CD4-positive, alpha-beta T cell treated with Interleukin-10 for 1 hour (primary cell): ENCODE measurements at regions not wholly inside any gene's neighbourhood (a gene's known extent, or its start where the extent isn't known, plus 50 kb on each side); places are given as distances from the start of the nearest gene placed in this dataset.
"Not testable (repeated sequence)": the region's sequence is repeated elsewhere in the genome, so short reads cannot be mapped to it uniquely, and the experiment has no call there.

Source experiments
- DNase-seq: peaks from one replicate; pipeline ENCODE4 v3.0.0-alpha.2; 2020

DNA sequence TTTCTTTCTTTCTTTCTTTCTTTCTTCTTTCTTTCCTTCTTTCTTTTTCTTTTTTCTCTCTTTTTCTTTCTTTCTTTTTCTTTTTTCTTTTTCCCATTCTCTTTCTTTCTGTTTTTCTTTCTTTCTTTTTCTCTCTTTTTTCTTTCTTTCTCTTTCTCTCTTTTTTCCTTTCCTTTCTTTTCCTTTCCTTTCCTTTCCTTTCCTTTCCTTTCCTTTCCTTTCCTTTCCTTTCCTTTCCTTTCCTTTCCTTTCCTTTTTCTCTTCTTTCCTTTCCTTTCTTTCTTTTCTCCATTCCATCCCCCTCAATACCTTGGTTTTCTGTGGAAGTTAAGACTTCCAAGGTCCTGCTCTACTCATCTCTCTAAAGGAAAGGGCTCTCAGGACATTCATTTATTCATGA lies 102.8 kb upstream of the CLNK start:
- DNase-seq, result no peak

DNA sequence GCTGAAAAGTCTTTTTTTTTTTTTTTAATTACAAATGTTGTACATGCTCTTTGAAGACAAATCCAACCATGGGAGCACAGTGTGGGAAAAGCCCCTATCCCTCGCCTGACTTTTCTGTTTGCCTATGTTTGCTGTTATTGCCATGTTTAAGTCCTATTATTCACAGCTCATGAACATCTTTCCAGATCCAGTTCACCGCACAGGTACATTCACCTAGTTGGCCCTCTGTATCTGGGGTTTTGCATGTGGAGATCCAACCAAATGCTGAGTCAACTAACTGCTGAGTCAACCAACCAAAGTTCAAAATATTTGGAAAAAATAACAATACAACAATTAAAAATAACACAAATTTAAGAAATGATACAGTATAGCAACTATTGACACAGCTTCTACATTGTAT lies 100.1 kb upstream of the CLNK start:
- DNase-seq, result no peak

DNA sequence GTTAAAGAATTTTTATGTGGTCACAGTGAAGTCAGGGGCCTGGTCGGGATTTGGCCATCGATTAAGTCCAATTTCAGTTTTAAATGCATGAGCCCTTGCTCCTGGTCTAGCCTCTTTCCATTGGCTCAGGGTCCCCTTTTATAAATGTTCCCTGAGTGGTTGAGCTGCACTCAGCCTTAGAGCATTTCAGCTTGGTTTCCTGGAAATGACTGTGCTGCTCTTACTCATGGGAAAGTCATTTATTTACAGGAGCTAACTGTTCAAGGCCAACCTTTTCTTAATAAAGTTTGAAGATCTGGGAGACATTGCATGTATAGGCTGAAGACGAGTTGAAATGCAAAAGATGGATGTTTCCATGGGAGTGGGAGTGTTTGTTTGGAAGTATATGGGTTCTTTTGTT lies 98.8 kb upstream of the CLNK start:
- no peak for DNase-seq

DNA sequence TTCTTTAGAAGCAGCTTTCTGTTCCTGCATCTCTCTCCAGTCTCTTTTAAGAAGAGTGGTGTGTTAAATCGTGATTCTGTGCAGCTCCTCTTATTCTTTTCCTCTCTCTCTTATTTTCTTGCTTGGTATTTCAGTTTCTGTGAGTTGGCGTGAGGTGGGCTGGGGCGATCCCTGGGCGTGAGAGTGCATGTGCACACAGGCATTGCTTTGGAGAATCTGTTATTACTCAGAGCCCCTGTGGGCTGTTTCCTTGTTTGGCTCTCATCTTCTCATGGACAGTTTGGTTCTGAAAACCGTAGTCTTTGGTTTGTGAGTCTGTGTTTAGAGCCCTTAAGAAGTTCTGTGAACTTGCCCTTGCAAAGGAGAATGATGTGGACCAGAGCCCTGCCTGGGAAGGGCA lies 97.2 kb upstream of the CLNK start:
- no peak for DNase-seq

DNA sequence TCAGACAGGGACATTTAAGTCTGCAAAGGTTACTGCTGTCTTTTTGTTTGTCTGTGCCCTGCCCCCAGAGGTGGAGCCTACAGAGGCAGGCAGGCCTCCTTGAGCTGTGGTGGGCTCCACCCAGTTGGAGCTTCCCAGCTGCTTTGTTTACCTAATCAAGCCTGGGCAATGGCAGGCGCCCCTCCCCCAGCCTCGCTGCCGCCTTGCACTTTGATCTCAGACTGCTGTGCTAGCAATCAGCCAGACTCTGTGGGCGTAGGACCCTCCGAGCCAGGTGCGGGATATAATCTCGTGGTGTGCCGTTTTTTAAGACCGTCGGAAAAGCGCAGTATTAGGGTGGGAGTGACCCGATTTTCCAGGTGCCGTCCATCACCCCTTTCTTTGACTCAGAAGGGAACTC lies 96.2 kb upstream of the CLNK start:
- DNase-seq, result not testable (repeated sequence)

DNA sequence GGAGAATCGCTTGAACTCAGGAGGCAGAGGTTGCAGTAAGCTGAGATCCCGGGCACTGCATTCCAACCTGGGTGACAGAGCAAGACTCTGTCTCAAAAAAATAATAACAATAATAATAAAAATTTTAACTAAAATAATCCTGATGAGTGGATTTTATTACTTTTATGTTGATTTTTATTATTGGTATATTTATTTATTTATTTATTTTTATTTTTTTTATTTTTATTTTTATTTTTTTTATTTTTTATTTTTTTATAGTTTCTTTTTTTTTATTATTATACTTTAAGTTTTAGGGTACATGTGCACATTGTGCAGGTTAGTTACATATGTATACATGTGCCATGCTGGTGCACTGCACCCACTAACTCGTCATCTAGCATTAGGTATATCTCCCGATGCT lies 90.6 kb upstream of the CLNK start:
- not testable (repeated sequence) for DNase-seq

DNA sequence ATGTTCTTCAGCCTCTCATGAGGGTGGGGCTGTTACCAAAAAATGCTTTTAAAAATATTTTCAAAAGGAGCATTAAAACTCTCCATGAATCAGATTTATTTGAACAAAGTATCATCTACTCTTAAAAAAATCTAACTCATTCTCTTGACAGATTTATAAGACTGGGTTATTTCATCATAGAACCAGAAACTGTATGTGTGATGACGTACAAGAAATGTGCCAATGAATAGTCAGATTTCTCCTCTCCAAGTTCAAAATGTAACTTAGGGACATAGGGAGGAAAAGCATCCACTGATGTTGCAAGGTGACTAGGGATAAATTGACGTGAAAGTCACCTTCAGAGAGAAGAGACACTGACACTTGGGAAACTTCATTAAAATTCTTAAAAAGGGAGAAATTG lies 89.1 kb upstream of the CLNK start:
- no peak for DNase-seq

DNA sequence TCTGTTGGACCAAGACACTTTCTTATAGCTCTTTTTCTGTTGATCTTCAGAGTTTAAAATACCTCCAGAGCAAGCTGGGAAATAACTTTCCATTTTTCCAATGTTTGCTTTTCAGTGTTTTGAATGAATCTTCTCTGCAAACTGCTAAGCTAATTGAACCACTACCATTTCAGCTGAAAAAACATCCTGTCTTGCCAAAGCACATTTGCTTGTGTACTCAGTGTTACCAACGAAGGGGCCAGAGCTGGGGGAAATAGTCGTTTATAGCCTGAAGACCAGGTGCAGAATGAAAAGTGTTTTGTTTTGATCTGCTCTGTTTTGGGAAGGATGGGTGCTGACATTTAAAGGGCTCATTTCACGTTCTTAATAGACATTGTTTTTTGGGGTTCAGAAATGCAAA lies 88.4 kb upstream of the CLNK start:
- DNase-seq, result no peak

DNA sequence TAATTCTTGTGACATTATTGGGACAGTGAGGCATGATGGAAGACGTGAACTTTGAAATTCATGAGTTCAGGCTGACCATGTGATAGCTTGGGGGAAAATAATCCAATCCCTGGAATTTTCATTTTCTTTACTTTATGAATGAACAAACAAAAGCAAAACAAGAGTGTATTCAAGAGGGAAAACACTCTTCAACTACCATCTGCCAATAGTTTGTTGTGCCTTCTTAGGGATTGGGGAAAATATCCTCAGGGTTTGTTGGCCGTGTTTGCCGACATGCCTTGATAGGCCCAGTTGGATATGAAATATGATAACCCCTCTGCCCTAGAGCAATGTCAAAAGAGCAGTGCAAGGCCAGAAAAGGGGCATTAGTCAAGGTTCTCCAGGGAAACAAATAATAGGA lies 80.8 kb upstream of the CLNK start:
- DNase-seq, result no peak

DNA sequence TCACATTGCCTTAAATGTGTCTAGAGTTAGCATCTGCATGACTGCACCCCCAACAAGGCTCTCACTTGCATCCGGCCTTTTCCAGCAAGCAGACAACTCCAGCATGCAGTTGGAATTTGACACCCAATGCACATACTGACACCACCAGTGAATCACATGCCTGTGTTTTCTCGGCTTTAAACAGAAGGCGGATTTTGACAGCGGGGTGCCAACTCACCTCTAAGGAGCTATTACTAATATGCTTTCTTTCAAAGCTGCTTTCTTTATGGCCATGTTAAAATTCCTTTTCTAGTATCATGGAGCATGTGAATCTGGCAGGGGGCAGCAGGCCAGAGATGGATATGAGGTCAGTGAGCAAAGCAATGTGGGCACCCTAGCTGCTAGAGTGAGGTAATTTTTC lies 78.0 kb upstream of the CLNK start:
- no peak for DNase-seq

DNA sequence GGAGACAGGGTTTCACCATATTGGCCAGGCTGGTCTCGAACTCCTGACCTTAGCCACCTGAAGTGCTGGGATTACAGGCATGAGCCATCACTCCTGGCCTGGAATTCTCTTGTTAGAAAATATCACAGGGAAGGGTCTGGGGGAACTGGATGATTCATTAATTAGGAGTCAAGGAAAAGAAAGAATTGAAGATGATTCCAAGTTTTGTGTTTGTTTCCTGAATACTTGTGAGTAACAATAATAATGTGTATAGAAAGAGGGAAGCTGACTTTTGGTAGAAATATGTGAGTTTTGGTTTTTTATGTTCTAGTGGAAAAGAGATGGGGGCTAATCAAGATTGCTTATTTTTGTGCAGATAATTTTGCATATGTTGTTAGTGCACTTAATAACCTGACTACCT lies 77.3 kb upstream of the CLNK start:
- DNase-seq, result no peak

DNA sequence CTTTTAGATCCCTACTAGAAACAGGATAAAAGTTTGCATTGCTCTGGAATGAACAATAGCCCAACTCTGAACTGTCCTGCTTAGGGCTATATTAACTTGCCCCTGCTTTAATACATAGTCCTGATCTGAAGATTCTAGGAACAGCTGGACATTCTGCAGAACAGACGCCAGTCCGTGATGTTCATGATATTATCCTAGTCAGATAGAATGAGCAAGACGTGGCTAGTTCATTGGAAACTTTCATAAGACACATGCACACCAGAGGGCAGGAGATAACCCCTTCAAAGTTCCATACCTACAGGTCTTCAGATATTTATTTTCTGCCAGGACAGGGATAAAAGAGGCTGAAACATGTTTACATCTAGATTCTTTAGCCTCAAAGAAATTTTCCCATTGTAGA lies 75.5 kb upstream of the CLNK start:
- no peak for DNase-seq

DNA sequence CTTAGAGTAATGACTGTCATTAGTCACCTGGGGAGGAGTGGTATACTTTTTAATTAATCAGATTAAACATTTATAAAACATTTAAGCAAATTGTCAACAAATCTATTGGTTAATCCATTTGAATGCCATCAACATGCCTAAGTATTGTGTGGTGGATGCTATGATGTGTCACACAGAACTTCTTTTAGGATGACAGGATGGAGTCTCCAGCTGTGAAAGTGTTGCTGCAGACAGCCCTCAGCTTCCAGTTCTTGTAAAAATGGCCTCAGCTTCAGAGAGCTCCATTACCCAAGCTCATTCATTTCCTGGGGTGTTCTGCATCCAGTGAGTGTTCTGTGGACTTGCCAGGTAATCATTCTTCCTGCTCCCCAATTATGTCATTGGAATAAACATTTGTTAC lies 74.3 kb upstream of the CLNK start:
- no peak for DNase-seq

DNA sequence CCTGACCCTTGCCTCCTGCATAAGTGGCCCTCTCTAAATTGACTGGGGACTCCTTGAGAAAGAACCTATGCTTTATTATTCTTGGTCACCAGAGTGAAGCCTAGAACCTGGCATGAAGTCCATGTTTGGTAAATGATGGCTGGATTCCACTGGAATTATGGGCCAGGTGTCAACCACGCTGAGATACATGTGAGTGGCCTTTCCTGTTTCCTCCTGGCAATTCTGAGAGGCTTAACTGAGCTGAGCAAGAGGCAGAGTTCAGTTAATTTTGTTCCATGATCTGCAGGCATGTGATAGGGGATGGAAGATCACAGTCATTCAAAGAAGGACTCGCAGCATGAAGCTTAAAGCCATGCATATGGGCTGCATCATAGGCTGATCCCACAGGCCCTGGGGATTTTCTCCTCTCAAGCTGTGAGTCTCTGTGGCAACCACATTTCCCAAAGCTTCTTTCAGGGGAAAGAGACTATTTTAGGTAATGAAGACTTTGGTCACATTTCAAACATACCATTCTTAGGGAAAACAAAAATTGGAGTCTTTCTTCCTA lies 69.4 kb upstream of the CLNK start:
- DNase-seq, result no peak

DNA sequence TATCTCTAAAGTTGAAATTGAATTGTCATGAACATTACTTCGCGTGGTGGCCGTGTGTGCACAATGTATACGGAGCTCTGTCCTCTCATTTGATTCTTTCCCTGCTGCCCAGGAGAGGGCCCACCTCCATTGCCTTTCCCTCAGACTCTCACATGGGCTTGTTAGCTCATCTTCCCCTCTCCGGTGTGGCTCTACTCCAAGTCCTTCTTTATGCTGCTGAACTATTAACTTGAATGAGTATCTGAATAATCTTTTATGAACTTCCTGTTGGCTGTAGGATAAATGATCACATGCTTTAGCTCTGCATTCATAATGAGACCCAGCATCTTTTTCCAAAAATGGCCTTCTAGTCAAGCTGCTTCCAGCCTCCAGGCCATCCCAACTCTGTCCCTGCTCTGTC lies 68.8 kb upstream of the CLNK start:
- no peak for DNase-seq

DNA sequence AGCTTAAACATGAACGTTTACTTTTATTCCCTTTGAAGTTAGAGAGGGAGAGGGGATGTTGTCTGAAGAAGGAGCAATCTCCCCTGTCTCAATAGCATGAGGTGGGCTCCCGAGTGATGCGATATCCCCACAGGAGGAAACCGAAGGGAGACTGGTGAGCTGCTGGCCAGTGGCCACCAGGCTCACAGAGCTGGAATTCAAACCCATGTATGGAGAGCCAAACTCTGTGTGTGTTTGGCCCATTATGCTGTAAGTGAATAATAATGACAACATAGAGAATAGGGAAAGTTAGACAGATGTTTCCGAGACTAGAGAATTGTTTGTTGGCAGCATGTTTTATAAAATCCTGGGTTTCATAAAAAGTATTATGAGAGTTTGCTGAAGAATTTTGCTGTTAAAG lies 66.1 kb upstream of the CLNK start:
- no peak for DNase-seq

DNA sequence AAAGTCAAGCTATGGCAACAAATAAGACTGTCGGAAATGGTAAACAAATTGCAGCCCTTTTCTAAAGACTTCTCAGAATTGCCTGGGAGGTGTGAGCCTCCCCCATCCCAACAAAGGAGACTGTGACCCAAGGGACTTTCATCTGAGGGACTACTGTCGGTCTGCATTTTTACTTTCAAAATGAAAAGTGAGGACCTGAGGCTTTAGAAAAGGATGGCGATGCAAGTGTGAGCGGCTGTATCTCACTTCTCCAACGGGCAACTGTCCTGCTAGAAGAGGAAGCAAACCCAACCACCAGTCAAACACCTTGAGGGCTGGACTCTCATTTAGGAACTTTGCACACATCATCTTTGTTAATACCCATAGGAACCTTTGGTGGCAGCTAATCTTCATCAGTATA lies 62.6 kb upstream of the CLNK start:
- no peak for DNase-seq

DNA sequence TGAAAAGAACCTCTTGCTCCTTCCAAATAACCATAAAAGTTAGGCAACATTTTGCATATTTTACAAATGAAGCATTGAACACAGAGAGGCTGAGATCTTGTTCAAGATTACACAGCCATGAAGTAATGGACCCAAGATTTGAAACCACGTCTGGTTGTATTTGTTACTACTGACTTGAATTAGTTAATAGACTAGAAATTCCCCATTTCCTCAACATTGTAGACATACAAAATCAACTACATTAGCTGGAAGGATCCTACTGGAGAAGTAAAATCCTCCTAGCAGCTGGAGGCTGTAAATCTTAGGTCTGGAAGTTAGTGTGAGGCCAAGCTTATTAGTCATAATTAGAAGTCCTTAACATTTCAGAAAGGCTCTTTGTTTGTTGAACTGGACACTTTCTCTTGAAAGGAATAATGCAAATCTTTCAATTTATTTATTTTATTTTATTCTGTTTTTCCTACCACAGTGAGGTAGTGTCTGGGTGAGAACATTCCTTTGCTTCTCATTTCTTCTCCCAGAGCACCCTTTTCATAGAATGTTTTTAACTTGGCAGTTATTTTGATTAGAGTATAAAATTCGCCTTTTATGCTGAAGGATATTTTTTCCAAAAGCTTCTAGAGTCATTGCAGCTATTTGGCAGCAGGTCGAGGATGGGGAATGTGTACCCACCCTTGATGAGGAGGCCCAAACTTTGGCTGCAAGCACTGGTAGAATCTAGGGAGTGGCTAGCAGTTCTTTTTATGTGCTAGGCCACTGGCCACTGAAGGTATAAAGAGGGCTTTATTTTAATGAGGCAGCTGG lies 62.0 kb upstream of the CLNK start:
- no peak for DNase-seq

DNA sequence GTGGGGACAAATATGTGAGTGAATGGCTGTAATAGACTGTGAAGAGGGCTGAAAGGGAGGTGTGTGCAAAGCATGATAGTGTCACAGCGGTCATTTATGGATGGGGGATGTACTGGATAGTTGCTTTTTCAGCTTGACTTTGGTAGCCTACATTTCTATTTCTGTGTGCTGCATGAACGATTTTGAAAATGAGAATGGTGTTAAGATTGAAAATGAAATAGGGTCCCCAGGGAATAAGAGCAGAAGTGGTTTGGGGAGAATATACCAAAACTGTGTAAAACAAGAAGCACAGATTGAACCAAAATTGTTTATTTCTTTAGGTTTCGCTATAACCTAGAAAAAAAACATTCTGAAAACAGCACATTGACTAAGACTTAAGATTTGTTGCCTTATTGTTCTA lies 58.8 kb upstream of the CLNK start:
- DNase-seq, result no peak

DNA sequence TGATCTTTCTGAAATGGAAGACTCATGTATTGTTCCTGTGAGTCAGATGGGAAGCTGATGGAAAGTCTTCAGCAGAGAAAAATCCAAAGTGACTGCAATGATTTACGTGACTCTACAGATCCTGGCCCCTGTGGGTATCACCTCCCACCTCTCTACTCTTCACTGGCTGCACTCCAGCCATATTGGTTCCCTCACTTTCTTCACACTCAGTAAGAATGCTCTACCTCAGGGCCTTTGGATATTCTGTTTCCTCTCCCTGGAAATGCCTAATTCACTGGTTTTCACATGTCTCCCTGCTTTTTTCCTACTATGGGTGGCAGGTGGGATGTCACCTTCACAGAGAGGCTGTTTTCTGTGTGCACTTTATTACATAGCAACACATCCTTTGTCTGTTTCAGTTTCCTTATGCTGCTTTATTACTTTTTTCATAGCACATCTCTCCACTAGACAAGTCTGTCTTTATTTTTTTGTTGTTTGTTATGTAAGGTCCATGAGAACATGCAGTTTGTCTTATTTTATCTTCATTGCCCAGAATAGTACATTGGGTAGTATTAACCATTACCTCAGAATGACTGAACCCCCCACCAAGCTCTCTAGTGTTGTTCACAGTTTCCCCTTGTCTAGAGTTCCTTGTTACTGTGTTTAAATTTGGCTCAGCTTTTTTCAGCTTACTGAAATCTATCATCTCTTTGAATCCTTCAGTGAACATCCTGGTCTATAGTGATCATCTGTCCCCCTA lies 57.6 kb upstream of the CLNK start:
- no peak for DNase-seq

DNA sequence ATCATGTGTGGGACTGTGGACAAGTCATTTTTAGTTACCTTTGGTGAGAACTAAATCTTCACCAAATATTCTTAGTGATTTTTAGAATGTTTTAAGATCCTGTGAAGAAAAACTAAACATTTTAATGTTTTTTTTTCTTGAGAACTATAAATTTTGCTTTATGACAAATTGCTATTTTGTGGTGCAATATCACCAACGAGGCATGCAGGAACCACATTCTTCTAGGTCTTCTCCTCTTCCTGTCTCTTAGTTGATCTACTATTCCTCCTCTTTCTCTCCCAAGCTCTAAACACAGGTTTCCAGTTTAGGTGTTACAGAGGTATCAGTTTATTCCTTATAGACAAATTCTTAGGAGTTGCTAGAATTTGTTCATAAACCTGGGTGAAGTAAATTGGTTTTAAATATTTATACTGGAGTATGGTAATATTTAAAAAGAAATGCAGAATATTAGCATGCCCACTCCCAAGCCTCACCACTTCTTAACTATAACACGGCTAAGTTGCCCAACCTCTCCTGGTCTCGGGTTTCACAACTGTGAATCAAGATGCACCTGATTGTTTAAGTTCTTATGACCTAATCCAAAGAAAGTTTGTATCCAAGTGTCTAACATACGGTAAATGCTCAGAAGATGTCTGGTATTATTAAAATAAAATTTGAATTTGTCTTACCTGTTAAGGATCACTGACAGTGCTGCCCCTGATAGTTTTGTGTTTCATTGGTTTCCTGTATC lies 56.5 kb upstream of the CLNK start:
- no peak for DNase-seq

DNA sequence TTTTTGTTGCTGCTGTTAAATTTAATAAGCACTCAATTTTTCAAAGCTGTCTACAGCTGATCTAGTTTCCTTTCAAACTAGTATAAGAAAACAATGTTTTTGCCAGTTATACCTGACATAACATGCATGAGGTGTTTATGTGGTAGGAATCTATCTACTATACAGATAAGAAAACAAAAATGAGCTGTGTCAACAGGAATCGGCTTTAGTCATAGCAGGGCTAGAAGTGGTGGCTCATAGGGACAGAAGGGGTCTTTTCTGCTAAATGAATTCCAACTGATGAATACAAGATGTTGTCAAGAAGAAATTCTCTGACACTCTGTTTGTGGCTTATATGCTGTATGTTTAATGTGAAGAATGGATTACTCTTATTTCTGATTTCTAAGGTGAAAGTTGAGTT lies 55.7 kb upstream of the CLNK start:
- no peak for DNase-seq

DNA sequence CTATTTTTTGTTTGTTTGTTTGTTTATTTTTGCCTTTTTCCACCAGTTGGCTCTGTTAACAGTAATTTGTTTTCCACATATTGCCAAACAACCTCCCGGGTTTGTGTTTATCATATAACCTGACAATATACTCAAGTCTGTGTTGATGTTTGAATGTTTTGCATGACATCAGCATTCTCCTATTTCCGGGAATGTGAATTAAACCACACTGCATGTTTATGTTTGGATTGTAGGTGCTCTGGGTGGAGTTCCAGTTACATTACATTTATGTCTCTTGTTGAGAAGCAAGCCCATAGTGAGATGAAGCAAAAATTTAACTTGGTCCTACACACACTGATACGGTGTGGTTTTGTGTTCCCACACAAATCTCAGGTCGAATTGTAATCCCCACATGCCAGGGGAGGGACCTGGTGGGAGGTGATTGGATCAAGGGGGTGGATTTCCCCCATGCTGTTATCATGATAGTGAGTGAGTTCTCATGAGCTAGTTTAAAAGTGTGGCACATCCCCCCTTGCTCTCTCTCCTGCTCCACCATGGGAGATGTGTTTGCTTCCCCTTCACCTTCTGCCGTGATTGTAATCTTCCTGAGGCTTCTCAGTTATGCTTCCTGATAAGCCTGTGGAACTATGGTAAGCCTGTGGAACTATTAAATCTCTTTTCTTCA lies 54.4 kb upstream of the CLNK start:
- DNase-seq, result no peak
